ENCODE measurements at regions not wholly inside any gene's neighbourhood (a gene's known extent, or its start where the extent isn't known, plus 50 kb on each side); places are given as distances from the start of the nearest gene placed in this dataset.

DNA sequence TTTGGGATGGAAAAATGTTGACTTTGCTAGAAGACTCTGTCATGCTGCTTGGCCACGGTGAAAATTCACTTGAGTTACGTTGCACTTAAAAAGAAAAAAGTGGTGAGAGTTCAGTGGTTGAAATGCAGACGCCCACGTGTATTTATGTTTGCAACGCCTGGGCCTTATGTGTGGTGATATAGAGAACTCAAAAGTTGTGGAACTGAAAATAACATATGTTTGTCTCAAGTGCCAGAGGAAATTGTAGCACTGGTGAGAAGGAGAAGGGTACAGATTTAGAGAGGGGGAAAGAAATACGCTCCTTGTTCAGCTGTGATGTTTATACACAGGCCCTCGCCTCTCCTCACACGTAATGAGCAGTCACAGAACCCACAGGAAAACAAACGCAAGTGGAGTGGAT, 73.6 kb downstream of the EMX2 start (continued):
- TF ChIP-seq, protein P1, sequence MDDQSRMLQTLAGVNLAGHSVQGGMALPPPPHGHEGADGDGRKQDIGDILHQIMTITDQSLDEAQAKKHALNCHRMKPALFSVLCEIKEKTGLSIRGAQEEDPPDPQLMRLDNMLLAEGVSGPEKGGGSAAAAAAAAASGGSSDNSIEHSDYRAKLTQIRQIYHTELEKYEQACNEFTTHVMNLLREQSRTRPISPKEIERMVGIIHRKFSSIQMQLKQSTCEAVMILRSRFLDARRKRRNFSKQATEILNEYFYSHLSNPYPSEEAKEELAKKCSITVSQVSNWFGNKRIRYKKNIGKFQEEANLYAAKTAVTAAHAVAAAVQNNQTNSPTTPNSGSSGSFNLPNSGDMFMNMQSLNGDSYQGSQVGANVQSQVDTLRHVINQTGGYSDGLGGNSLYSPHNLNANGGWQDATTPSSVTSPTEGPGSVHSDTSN (IDR thresholded peaks at IDR 0.05; ENCODE audit: insufficient replicate concordance, low read depth, low read length), result no peak
- TF ChIP-seq ESRRA (IDR thresholded peaks at IDR 0.05; ENCODE audit: low read length) (no peak), ZNF24 (IDR thresholded peaks at IDR 0.05) (no peak), MXI1 (IDR thresholded peaks at IDR 0.05; ENCODE audit: low read depth, low read length) (0 out of 2 replicates have a peak, but pooled peaks have one; percentile 40), GATAD2B (conservative IDR thresholded peaks at IDR 0.05; ENCODE audit: low read depth) (no peak), POLR2AphosphoS5 (IDR thresholded peaks at IDR 0.05; ENCODE audit: low read length) (no peak), KDM1A (IDR thresholded peaks at IDR 0.05; ENCODE audit: borderline replicate concordance) (no peak), ZBED1 (IDR thresholded peaks at IDR 0.05; ENCODE audit: borderline replicate concordance) (no peak), EP300 (IDR thresholded peaks at IDR 0.05; ENCODE audit: borderline replicate concordance in 1 of 2, control insufficient read depth in 1 of 2, low read depth in 2 of 2, low read length in 2 of 2) (peak in 1 of 2 experiments; percentile 78; a peak in 1 of 4 replicates), MTA2 (IDR thresholded peaks at IDR 0.05; ENCODE audit: low read depth) (peak; percentile 74; the same call in 1 of the 2 replicates), NFIC (IDR thresholded peaks at IDR 0.05; ENCODE audit: low read depth, low read length) (no peak), YY1 (IDR thresholded peaks at IDR 0.05; ENCODE audit: low read depth, low read length) (no peak), ZNF207 (IDR thresholded peaks at IDR 0.05; ENCODE audit: borderline replicate concordance) (no peak)
- TF ChIP-seq, protein P2, sequence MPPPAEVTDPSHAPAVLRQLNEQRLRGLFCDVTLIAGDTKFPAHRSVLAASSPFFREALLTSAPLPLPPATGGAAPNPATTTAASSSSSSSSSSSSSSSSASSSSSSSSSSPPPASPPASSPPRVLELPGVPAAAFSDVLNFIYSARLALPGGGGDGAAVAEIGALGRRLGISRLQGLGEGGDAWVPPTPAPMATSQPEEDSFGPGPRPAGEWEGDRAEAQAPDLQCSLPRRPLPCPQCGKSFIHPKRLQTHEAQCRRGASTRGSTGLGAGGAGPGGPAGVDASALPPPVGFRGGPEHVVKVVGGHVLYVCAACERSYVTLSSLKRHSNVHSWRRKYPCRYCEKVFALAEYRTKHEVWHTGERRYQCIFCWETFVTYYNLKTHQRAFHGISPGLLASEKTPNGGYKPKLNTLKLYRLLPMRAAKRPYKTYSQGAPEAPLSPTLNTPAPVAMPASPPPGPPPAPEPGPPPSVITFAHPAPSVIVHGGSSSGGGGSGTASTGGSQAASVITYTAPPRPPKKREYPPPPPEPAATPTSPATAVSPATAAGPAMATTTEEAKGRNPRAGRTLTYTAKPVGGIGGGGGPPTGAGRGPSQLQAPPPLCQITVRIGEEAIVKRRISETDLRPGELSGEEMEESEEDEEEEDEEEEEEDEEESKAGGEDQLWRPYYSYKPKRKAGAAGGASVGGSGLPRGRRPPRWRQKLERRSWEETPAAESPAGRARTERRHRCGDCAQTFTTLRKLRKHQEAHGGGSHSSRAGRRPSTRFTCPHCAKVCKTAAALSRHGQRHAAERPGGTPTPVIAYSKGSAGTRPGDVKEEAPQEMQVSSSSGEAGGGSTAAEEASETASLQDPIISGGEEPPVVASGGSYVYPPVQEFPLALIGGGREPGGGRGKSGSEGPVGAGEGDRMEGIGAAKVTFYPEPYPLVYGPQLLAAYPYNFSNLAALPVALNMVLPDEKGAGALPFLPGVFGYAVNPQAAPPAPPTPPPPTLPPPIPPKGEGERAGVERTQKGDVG (CRISPR knock-in tag; IDR thresholded peaks at IDR 0.05), result no peak
- TF ChIP-seq, protein P3, sequence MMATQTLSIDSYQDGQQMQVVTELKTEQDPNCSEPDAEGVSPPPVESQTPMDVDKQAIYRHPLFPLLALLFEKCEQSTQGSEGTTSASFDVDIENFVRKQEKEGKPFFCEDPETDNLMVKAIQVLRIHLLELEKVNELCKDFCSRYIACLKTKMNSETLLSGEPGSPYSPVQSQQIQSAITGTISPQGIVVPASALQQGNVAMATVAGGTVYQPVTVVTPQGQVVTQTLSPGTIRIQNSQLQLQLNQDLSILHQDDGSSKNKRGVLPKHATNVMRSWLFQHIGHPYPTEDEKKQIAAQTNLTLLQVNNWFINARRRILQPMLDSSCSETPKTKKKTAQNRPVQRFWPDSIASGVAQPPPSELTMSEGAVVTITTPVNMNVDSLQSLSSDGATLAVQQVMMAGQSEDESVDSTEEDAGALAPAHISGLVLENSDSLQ (IDR thresholded peaks at IDR 0.05), result no peak
- TF ChIP-seq, protein P4, sequence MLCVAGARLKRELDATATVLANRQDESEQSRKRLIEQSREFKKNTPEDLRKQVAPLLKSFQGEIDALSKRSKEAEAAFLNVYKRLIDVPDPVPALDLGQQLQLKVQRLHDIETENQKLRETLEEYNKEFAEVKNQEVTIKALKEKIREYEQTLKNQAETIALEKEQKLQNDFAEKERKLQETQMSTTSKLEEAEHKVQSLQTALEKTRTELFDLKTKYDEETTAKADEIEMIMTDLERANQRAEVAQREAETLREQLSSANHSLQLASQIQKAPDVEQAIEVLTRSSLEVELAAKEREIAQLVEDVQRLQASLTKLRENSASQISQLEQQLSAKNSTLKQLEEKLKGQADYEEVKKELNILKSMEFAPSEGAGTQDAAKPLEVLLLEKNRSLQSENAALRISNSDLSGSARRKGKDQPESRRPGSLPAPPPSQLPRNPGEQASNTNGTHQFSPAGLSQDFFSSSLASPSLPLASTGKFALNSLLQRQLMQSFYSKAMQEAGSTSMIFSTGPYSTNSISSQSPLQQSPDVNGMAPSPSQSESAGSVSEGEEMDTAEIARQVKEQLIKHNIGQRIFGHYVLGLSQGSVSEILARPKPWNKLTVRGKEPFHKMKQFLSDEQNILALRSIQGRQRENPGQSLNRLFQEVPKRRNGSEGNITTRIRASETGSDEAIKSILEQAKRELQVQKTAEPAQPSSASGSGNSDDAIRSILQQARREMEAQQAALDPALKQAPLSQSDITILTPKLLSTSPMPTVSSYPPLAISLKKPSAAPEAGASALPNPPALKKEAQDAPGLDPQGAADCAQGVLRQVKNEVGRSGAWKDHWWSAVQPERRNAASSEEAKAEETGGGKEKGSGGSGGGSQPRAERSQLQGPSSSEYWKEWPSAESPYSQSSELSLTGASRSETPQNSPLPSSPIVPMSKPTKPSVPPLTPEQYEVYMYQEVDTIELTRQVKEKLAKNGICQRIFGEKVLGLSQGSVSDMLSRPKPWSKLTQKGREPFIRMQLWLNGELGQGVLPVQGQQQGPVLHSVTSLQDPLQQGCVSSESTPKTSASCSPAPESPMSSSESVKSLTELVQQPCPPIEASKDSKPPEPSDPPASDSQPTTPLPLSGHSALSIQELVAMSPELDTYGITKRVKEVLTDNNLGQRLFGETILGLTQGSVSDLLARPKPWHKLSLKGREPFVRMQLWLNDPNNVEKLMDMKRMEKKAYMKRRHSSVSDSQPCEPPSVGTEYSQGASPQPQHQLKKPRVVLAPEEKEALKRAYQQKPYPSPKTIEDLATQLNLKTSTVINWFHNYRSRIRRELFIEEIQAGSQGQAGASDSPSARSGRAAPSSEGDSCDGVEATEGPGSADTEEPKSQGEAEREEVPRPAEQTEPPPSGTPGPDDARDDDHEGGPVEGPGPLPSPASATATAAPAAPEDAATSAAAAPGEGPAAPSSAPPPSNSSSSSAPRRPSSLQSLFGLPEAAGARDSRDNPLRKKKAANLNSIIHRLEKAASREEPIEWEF (IDR thresholded peaks at IDR 0.05; ENCODE audit: insufficient replicate concordance, low read depth, low read length), result no peak

Data from GM12878 (cell line).